ENCODE measurements at regions not wholly inside any gene's neighbourhood (a gene's known extent, or its start where the extent isn't known, plus 50 kb on each side); places are given as distances from the start of the nearest gene placed in this dataset.

- TF ChIP-seq POLR2A (IDR thresholded peaks at IDR 0.05; ENCODE audit: low read length), result no peak
- TF ChIP-seq GATA1 (IDR thresholded peaks at IDR 0.05; ENCODE audit: low read depth, low read length), result no peak
Measured at GRCh38 chr1:217311766-217312165, 319.1 kb downstream of the GPATCH2 start.
